ENCODE measurements at regions not wholly inside any gene's neighbourhood (a gene's known extent, or its start where the extent isn't known, plus 50 kb on each side); places are given as distances from the start of the nearest gene placed in this dataset.

GRCh38 chr2:234845602-234846590 is 105.9 kb upstream of the SH3BP4 start:
- BruUV-seq (replicated peaks): no TSS peak
- Mint-ChIP-seq H3K27ac (ENCODE audit: unreplicated experiment) (no peak overlapping the region), H3K27me3 (ENCODE audit: insufficient read depth, unreplicated experiment) (no peaks in the 10 kb centered on the region), H3K4me1 (ENCODE audit: low read depth, unreplicated experiment) (peaks cover 5% of the 10 kb centered on the region), H3K4me3 (ENCODE audit: unreplicated experiment) (no peak overlapping the region), H3K9me3 (ENCODE audit: unreplicated experiment) (no peaks in the 10 kb centered on the region), H3K36me3 (ENCODE audit: insufficient read depth, unreplicated experiment) (no peaks in the 10 kb centered on the region)
- CTCF ChIA-PET: no interaction called here
- no peak overlapping the region for H3K4me3 ChIP-seq (ENCODE audit: low read depth, low read length)
- intact Hi-C loops (cut with micrococcal nuclease; ENCODE audit: unreplicated experiment): no loop called here
- H3K27me3 ChIP-seq (replicated peaks; ENCODE audit: control insufficient read depth, insufficient read depth, low read length): no peaks in the 10 kb centered on the region
- no peaks in the 10 kb centered on the region for H3K9me3 ChIP-seq
- POLR2A ChIA-PET: no interaction called here
- no peaks in the 10 kb centered on the region for H3K36me3 ChIP-seq (ENCODE audit: control insufficient read depth, insufficient read depth, low read length)
- TF ChIP-seq, protein P1, sequence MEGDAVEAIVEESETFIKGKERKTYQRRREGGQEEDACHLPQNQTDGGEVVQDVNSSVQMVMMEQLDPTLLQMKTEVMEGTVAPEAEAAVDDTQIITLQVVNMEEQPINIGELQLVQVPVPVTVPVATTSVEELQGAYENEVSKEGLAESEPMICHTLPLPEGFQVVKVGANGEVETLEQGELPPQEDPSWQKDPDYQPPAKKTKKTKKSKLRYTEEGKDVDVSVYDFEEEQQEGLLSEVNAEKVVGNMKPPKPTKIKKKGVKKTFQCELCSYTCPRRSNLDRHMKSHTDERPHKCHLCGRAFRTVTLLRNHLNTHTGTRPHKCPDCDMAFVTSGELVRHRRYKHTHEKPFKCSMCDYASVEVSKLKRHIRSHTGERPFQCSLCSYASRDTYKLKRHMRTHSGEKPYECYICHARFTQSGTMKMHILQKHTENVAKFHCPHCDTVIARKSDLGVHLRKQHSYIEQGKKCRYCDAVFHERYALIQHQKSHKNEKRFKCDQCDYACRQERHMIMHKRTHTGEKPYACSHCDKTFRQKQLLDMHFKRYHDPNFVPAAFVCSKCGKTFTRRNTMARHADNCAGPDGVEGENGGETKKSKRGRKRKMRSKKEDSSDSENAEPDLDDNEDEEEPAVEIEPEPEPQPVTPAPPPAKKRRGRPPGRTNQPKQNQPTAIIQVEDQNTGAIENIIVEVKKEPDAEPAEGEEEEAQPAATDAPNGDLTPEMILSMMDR (IDR thresholded peaks at IDR 0.05; ENCODE audit: insufficient read depth in 1 of 2, low read depth in 1 of 2, low read length in 1 of 2, severe bottlenecking in 1 of 2, unreplicated experiment in 1 of 2): no peak
- no peak for DNase-seq
- H3K4me1 ChIP-seq: no peaks in the 10 kb centered on the region; the same call in none of the 2 replicates

GRCh38 chr2:234843411-234843810 is 108.4 kb upstream of the SH3BP4 start:
- no peaks in the 10 kb centered on the region for H3K27me3 Mint-ChIP-seq (ENCODE audit: insufficient read depth, unreplicated experiment)
- no TSS peak for BruUV-seq (replicated peaks)
- H3K27me3 ChIP-seq (replicated peaks; ENCODE audit: control insufficient read depth, insufficient read depth, low read length): no peaks in the 10 kb centered on the region
- H3K4me1 ChIP-seq: peaks cover 14% of the 10 kb centered on the region
- no peaks in the 10 kb centered on the region for H3K9me3 Mint-ChIP-seq (ENCODE audit: unreplicated experiment)
- no peaks in the 10 kb centered on the region for H3K36me3 ChIP-seq (ENCODE audit: control insufficient read depth, insufficient read depth, low read length)
- no peak overlapping the region for H3K4me3 ChIP-seq (ENCODE audit: low read depth, low read length)
- TF ChIP-seq, protein P1 (IDR thresholded peaks at IDR 0.05; ENCODE audit: insufficient read depth in 1 of 2, low read depth in 1 of 2, low read length in 1 of 2, severe bottlenecking in 1 of 2, unreplicated experiment in 1 of 2): no peak
- no peak for DNase-seq
- intact Hi-C loops (cut with micrococcal nuclease; ENCODE audit: unreplicated experiment): no loop called here
- H3K4me1 Mint-ChIP-seq (ENCODE audit: low read depth, unreplicated experiment): peaks cover 12% of the 10 kb centered on the region
- H3K9me3 ChIP-seq: no peaks in the 10 kb centered on the region
- no peak overlapping the region for H3K27ac Mint-ChIP-seq (ENCODE audit: unreplicated experiment)
- H3K4me3 Mint-ChIP-seq (ENCODE audit: unreplicated experiment): no peak overlapping the region
- CTCF ChIA-PET: no interaction called here
- POLR2A ChIA-PET: no interaction called here
- no peaks in the 10 kb centered on the region for H3K36me3 Mint-ChIP-seq (ENCODE audit: insufficient read depth, unreplicated experiment)

DNA sequence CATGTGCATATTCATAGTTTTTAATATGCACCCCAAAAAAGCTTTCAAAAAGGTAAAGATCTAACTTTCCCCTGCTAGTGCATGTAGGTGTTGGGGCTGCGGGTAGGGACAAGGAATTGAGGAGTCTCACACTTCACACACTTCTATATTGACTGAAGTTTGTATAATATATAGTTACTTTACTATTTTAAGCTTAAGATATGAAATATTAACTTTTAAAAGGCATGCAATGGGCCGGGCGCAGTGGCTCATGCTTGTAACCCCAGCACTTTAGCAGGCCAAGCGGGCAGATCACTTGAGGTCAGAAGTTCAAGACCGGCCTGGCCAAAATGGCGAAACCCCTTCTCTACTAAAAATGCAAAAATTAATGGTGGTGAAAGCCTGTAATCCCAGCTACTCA is 109.1 kb upstream of the SH3BP4 start:
- TF ChIP-seq, protein P1 (IDR thresholded peaks at IDR 0.05; ENCODE audit: insufficient read depth in 1 of 2, low read depth in 1 of 2, low read length in 1 of 2, severe bottlenecking in 1 of 2, unreplicated experiment in 1 of 2): no peak
- intact Hi-C loops (cut with micrococcal nuclease; ENCODE audit: unreplicated experiment): no loop called here
- DNase-seq: no peak
- BruUV-seq (replicated peaks): no TSS peak
- Mint-ChIP-seq H3K9me3 (ENCODE audit: unreplicated experiment) (no peaks in the 10 kb centered on the region), H3K4me3 (ENCODE audit: unreplicated experiment) (no peak overlapping the region), H3K4me1 (ENCODE audit: low read depth, unreplicated experiment) (peaks cover 12% of the 10 kb centered on the region), H3K27me3 (ENCODE audit: insufficient read depth, unreplicated experiment) (no peaks in the 10 kb centered on the region), H3K36me3 (ENCODE audit: insufficient read depth, unreplicated experiment) (no peaks in the 10 kb centered on the region), H3K27ac (ENCODE audit: unreplicated experiment) (no peak overlapping the region)
- H3K36me3 ChIP-seq (ENCODE audit: control insufficient read depth, insufficient read depth, low read length): no peaks in the 10 kb centered on the region
- H3K4me3 ChIP-seq (ENCODE audit: low read depth, low read length): no peak overlapping the region
- CTCF ChIA-PET: no interaction called here
- H3K4me1 ChIP-seq: peaks cover 14% of the 10 kb centered on the region
- POLR2A ChIA-PET: no interaction called here
- no peaks in the 10 kb centered on the region for H3K27me3 ChIP-seq (replicated peaks; ENCODE audit: control insufficient read depth, insufficient read depth, low read length)
- H3K9me3 ChIP-seq: no peaks in the 10 kb centered on the region
